ENCODE measurements at regions not wholly inside any gene's neighbourhood (a gene's known extent, or its start where the extent isn't known, plus 50 kb on each side); places are given as distances from the start of the nearest gene placed in this dataset.

- TF ChIP-seq CTCF (IDR thresholded peaks at IDR 0.05; ENCODE audit: insufficient read depth, low read depth, low read length) (no peak), EZH2 (IDR thresholded peaks at IDR 0.05; ENCODE audit: insufficient read depth, low read length) (no peak)
Observed at GRCh38 chr2:156672556-156673332, 236.6 kb downstream of the GPD2 start.

All from astrocyte (in vitro differentiated cells and primary cell).